Effector memory CD4-positive, alpha-beta T cell (primary cell): ENCODE measurements at regions not wholly inside any gene's neighbourhood (a gene's known extent, or its start where the extent isn't known, plus 50 kb on each side); places are given as distances from the start of the nearest gene placed in this dataset.

ENCODE experiments used
- DNase-seq, 3 donors: peaks; one replicate each; pipeline ENCODE4 v3.0.0-alpha.2; 2020
- H3K27ac ChIP-seq: 2 replicates; pipeline ENCODE4 v1.7.0; 2013; ENCODE audit warnings: mild to moderate bottlenecking, low read length, moderate library complexity; ENCODE audit not compliant: insufficient read depth, poor library complexity, severe bottlenecking
- H3K27me3 ChIP-seq: replicated peaks from 2 replicates; pipeline ENCODE4 v1.7.0; 2013; ENCODE audit warnings: mild to moderate bottlenecking, low read length; ENCODE audit not compliant: insufficient read depth, control insufficient read depth, poor library complexity, severe bottlenecking
- H3K36me3 ChIP-seq: 2 replicates; pipeline ENCODE4 v1.7.0; 2013; ENCODE audit warnings: mild to moderate bottlenecking, low read length, moderate library complexity; ENCODE audit not compliant: control insufficient read depth, insufficient read depth
- H3K4me1 ChIP-seq: 2 replicates; pipeline ENCODE4 v1.7.0; 2013; ENCODE audit warnings: low read length, mild to moderate bottlenecking; ENCODE audit not compliant: control insufficient read depth, insufficient read depth, poor library complexity, severe bottlenecking
- H3K4me3 ChIP-seq: 2 replicates; pipeline ENCODE4 v1.7.0; 2013; ENCODE audit warnings: low read length, low read depth, mild to moderate bottlenecking; ENCODE audit not compliant: insufficient read depth, poor library complexity, severe bottlenecking
- H3K9me3 ChIP-seq: 2 replicates; pipeline ENCODE4 v1.7.0; 2013; ENCODE audit warnings: mild to moderate bottlenecking, low read length, moderate library complexity; ENCODE audit not compliant: control insufficient read depth

DNA sequence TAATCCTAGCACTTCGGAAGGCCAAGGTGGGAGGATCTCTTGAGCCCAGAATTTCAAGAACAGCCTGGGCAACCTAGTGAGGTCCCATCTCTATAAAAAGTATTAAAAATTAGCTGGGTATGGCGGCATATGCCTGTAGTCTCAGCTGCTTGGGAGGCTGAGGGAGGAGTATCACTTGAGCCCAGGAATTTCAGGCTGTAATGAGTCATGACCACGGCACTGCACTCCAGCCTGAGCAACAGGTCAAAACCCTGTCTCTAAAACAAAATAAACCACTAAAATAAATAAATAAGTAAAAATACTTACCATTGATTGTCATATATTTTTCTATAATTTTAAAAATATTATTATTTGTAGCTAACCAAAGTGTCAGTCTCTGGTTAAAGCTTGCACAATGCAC is 315.6 kb upstream of the SMIM31 start:
- H3K4me1 ChIP-seq = no peaks in the 10 kb centered on the region
- no peak for DNase-seq
- H3K27me3 ChIP-seq = no peaks in the 10 kb centered on the region
- no peaks in the 10 kb centered on the region for H3K36me3 ChIP-seq
- no peak overlapping the region for H3K4me3 ChIP-seq
- H3K27ac ChIP-seq = no peak overlapping the region
- no peaks in the 10 kb centered on the region for H3K9me3 ChIP-seq

- Histone ChIP-seq H3K27me3 (no peaks in the 10 kb centered on the region), H3K4me1 (no peaks in the 10 kb centered on the region), H3K36me3 (no peaks in the 10 kb centered on the region), H3K4me3 (no peak overlapping the region), H3K27ac (no peak overlapping the region), H3K9me3 (no peaks in the 10 kb centered on the region)
- no peak for DNase-seq
Observed at GRCh38 chr4:164439037-164439436, 314.9 kb upstream of the SMIM31 start.

GRCh38 chr4:164440199-164440598 is 313.7 kb upstream of the SMIM31 start:
- no peaks in the 10 kb centered on the region for H3K9me3 ChIP-seq
- DNase-seq = no peak
- H3K27me3 ChIP-seq = no peaks in the 10 kb centered on the region

DNA sequence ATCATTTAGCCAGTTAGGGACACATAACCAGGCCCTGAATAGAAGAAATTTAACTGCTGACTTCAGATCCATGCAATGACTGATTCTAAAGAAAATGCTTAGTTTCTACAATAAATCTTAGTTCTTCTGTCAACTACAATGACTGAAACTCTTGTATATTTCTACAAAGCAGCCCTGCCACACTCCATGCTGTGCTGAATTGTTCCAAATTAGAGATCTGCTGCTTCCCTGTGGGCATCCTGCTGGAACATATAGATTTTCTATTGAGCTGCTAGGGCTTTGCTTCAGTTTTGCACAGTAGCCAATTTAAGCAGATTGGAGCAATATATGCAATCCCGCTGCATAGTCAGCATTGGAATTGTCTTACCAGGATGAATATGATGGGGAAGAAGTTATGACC is 312.8 kb upstream of the SMIM31 start:
- Histone ChIP-seq H3K36me3 (no peaks in the 10 kb centered on the region), H3K9me3 (no peaks in the 10 kb centered on the region), H3K4me3 (no peak overlapping the region), H3K4me1 (no peaks in the 10 kb centered on the region), H3K27me3 (no peaks in the 10 kb centered on the region), H3K27ac (no peak overlapping the region)
- no peak for DNase-seq

More at GRCh38 chr4:164440199-164440598, 313.7 kb upstream of the SMIM31 start:
- no peak overlapping the region for H3K4me3 ChIP-seq
- H3K36me3 ChIP-seq = no peaks in the 10 kb centered on the region
- H3K4me1 ChIP-seq = no peaks in the 10 kb centered on the region
- no peak overlapping the region for H3K27ac ChIP-seq

- Histone ChIP-seq H3K27me3 (no peaks in the 10 kb centered on the region), H3K4me1 (no peaks in the 10 kb centered on the region), H3K36me3 (no peaks in the 10 kb centered on the region), H3K27ac (no peak overlapping the region), H3K9me3 (no peaks in the 10 kb centered on the region), H3K4me3 (no peak overlapping the region)
- DNase-seq = no peak
Observed at GRCh38 chr4:164442180-164442579, 311.8 kb upstream of the SMIM31 start.

DNA sequence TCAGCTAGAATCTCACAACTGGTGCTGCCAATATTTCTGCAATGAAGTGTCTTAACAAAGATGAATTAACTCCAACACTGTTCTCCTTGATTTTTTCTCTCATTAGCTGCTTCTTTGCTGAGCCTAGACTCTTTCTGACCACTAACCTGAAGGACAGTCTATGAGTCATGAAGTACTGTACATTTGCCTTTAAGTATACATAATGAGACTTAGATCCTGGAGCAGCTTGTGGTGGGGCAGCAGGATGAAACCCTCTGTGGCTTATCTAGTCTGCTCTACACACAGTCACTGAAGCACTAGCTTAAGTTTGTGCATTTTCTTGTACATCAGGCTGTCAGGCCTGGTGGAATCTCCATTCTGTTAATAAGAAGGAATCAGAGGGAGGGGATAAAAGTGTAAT is 307.4 kb upstream of the SMIM31 start:
- Histone ChIP-seq H3K36me3 (no peaks in the 10 kb centered on the region), H3K27ac (no peak overlapping the region)
- no peak for DNase-seq

DNA sequence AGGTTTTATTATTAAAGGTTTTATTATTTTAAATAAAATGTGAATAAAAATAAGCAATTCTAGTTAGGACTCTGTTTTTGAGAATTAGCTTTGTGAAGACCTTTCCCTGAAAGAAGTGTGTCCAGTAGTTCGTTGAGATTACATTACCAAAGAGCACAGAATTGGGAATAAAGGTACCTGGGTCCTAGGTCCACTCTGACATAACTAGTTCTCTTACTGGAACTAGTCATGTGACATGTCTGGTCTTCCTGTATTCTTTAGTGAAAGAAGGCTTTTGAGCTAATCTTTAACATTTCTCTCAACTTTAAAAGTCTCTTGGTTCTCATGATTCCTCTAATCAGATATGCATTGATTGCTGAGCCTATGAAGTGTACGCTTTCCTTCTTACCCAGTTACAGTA is 292.0 kb upstream of the SMIM31 start:
- DNase-seq = no peak
- Histone ChIP-seq H3K27me3 (no peaks in the 10 kb centered on the region), H3K4me3 (no peak overlapping the region), H3K9me3 (no peaks in the 10 kb centered on the region), H3K36me3 (no peaks in the 10 kb centered on the region), H3K27ac (no peak overlapping the region), H3K4me1 (no peaks in the 10 kb centered on the region)

More for the DNA sequence above, 307.4 kb upstream of the SMIM31 start:
- H3K9me3 ChIP-seq = no peaks in the 10 kb centered on the region
- no peaks in the 10 kb centered on the region for H3K27me3 ChIP-seq
- H3K4me3 ChIP-seq = no peak overlapping the region
- no peaks in the 10 kb centered on the region for H3K4me1 ChIP-seq

- no peak for DNase-seq
- Histone ChIP-seq H3K9me3 (no peaks in the 10 kb centered on the region), H3K4me1 (no peaks in the 10 kb centered on the region), H3K27me3 (no peaks in the 10 kb centered on the region), H3K27ac (no peak overlapping the region), H3K36me3 (no peaks in the 10 kb centered on the region), H3K4me3 (no peak overlapping the region)
Observed at GRCh38 chr4:164462471-164462870, 291.5 kb upstream of the SMIM31 start.

- Histone ChIP-seq H3K27me3 (no peaks in the 10 kb centered on the region), H3K4me3 (no peak overlapping the region), H3K36me3 (no peaks in the 10 kb centered on the region), H3K27ac (no peak overlapping the region), H3K9me3 (no peaks in the 10 kb centered on the region), H3K4me1 (no peaks in the 10 kb centered on the region)
- no peak for DNase-seq
Observed at GRCh38 chr4:164464313-164464712, 289.6 kb upstream of the SMIM31 start.

- DNase-seq = no peak
- Histone ChIP-seq H3K36me3 (no peaks in the 10 kb centered on the region), H3K9me3 (no peaks in the 10 kb centered on the region), H3K27me3 (no peaks in the 10 kb centered on the region), H3K4me3 (no peak overlapping the region), H3K4me1 (no peaks in the 10 kb centered on the region), H3K27ac (no peak overlapping the region)
Observed at GRCh38 chr4:164467493-164467892, 286.4 kb upstream of the SMIM31 start.
